Activated naive CD4-positive, alpha-beta T cell treated with anti-CD3 and anti-CD28 coated beads, Interleukin-2, amount 10 ng/mL, durations not matched to agents 7 days and 5 days (primary cell): ENCODE measurements at regions not wholly inside any gene's neighbourhood (a gene's known extent, or its start where the extent isn't known, plus 50 kb on each side); places are given as distances from the start of the nearest gene placed in this dataset.

Source experiments
- CTCF ChIA-PET: fragments of 350-600 bp; sonication (Branson Sonifier 250); formaldehyde crosslinking; loops from one replicate; lab custom pipeline; 2021; ENCODE audit warnings: antibody characterized with exemption; lab: Charles Lee
- DNase-seq: peaks from one replicate; pipeline ENCODE4 v3.0.0-alpha.2; 2020
- H3K27ac Mint-ChIP-seq: one replicate; pipeline ENCODE4 v1.8.0; 2021; ENCODE audit warnings: mild to moderate bottlenecking, moderate library complexity, mixed read lengths
- H3K27me3 Mint-ChIP-seq: one replicate; pipeline ENCODE4 v1.8.0; 2021; ENCODE audit warnings: mild to moderate bottlenecking, mixed read lengths
- H3K36me3 Mint-ChIP-seq: one replicate; pipeline ENCODE4 v1.8.0; 2021; ENCODE audit warnings: mixed read lengths
- H3K4me1 Mint-ChIP-seq: one replicate; pipeline ENCODE4 v1.8.0; 2021; ENCODE audit warnings: mixed read lengths
- H3K4me3 Mint-ChIP-seq: one replicate; pipeline ENCODE4 v1.8.0; 2021; ENCODE audit warnings: mild to moderate bottlenecking, moderate library complexity, mixed read lengths
- H3K9me3 Mint-ChIP-seq: one replicate; pipeline ENCODE4 v1.8.0; 2021; ENCODE audit warnings: mixed read lengths

DNA sequence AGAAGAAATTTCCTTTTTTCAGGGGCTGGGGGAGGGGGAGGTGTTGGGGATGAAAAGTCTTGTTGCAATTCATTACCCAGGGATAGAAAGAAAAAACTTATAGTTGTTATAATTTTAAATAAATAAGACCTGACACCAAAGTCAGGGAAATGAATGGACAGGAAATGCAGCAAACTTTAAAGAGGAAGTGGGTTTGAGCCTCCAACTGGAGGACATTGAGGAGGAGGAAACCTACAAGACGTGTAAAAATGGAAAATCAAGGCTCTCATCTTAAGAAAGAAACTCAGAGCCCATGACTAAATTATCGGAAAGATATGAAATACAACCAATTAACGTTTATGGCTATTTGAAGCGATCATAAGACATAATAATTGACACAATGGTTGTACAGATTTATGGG lies 54.4 kb downstream of the NIBAN1 start:
- CTCF ChIA-PET = no interaction called here
- H3K9me3 Mint-ChIP-seq = no peaks in the 10 kb centered on the region
- H3K4me1 Mint-ChIP-seq = no peaks in the 10 kb centered on the region
- H3K4me3 Mint-ChIP-seq = no peak overlapping the region
- H3K27me3 Mint-ChIP-seq = peaks cover 7% of the 10 kb centered on the region
- no peak for DNase-seq
- no peaks in the 10 kb centered on the region for H3K36me3 Mint-ChIP-seq
- H3K27ac Mint-ChIP-seq = no peak overlapping the region

DNA sequence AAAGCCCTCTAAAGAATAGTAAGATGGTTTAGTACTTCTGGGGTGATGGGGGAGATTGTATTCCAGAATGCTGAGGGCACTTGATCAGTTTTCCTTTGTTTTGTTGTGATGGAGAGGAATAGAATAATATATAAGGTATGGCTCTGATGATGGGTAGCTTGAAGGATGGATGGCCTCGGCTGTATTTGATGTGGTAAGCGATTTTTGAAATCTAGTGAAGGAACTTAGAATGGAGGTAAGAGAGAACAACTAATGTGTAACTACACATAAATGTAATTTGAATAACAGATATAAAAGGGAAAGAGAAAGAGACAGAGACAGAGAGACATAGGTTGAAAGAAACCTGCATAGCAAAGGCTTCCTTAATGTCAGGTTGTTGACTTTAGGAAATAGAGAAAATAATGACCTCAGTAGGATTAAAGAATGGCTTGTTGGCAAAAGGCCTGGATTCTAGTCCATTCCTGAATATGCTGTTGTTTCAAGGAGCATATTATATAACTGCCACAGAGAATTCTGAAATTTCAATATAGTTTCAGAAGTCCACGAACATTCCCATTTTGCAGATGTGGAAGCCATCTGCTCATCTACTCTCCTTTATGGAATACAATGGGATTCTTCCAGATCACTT lies 58.7 kb downstream of the NIBAN1 start:
- H3K9me3 Mint-ChIP-seq = no peaks in the 10 kb centered on the region
- no peak for DNase-seq
- no peaks in the 10 kb centered on the region for H3K4me1 Mint-ChIP-seq
- H3K27me3 Mint-ChIP-seq = peaks cover 7% of the 10 kb centered on the region
- H3K36me3 Mint-ChIP-seq = peaks cover 2% of the 10 kb centered on the region
- CTCF ChIA-PET = no interaction called here
- no peak overlapping the region for H3K4me3 Mint-ChIP-seq
- H3K27ac Mint-ChIP-seq = no peak overlapping the region

GRCh38 chr1:184914149-184914548 lies 60.2 kb downstream of the NIBAN1 start:
- CTCF ChIA-PET = no interaction called here
- no peaks in the 10 kb centered on the region for H3K4me1 Mint-ChIP-seq

GRCh38 chr1:184912392-184912791 lies 61.9 kb downstream of the NIBAN1 start:
- no peak overlapping the region for H3K4me3 Mint-ChIP-seq
- no peak for DNase-seq
- H3K27me3 Mint-ChIP-seq = peaks cover 4% of the 10 kb centered on the region
- H3K36me3 Mint-ChIP-seq = peaks cover 2% of the 10 kb centered on the region
- H3K4me1 Mint-ChIP-seq = no peaks in the 10 kb centered on the region
- no peaks in the 10 kb centered on the region for H3K9me3 Mint-ChIP-seq
- CTCF ChIA-PET = interaction anchor here (1.7 kb wide), 1 partner anchor 12 kb away, joined by 4 read pairs; no protein-coding TSS in a partner anchor
- H3K27ac Mint-ChIP-seq = no peak overlapping the region

More at GRCh38 chr1:184914149-184914548, 60.2 kb downstream of the NIBAN1 start:
- H3K36me3 Mint-ChIP-seq = peaks cover 2% of the 10 kb centered on the region
- peaks cover 7% of the 10 kb centered on the region for H3K27me3 Mint-ChIP-seq
- no peak overlapping the region for H3K4me3 Mint-ChIP-seq
- no peaks in the 10 kb centered on the region for H3K9me3 Mint-ChIP-seq
- no peak overlapping the region for H3K27ac Mint-ChIP-seq
- DNase-seq = no peak

- CTCF ChIA-PET = interaction anchor here (1.7 kb wide), 1 partner anchor 11 kb away, joined by 4 read pairs; no protein-coding TSS in a partner anchor
- no peak for DNase-seq
- Mint-ChIP-seq H3K36me3 (peaks cover 2% of the 10 kb centered on the region), H3K4me3 (no peak overlapping the region), H3K27me3 (peaks cover 1% of the 10 kb centered on the region), H3K9me3 (no peaks in the 10 kb centered on the region), H3K4me1 (no peaks in the 10 kb centered on the region), H3K27ac (no peak overlapping the region)
These were observed 62.5 kb downstream of the NIBAN1 start for GRCh38 chr1:184911830-184912229.

GRCh38 chr1:184911103-184911745 lies 63.1 kb downstream of the NIBAN1 start:
- no peak overlapping the region for H3K27ac Mint-ChIP-seq
- H3K36me3 Mint-ChIP-seq = peaks cover 2% of the 10 kb centered on the region
- no peaks in the 10 kb centered on the region for H3K4me1 Mint-ChIP-seq
- no peaks in the 10 kb centered on the region for H3K9me3 Mint-ChIP-seq
- DNase-seq = no peak
- H3K27me3 Mint-ChIP-seq = no peaks in the 10 kb centered on the region
- H3K4me3 Mint-ChIP-seq = no peak overlapping the region
- CTCF ChIA-PET = interaction anchor here (1.7 kb wide), 1 partner anchor 11 kb away, joined by 4 read pairs; no protein-coding TSS in a partner anchor

DNA sequence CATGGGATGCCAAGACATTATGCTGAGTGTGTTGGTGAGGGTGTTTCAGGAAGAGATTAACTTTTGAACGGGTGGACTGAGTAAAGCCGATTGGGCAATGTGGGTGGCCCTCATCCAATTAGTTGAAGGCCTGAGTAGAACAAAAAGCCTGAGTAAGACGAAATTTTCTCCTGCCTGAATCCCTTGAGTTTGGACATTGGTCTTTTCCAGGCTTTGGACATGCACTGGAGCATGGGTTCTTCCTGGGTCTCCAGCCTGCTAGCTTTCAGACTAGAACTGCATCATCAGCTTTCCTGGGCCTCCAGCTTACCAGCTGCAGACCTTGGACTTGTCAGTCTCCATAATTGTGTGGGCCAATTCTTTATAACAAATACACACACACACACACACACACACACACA lies 63.6 kb downstream of the NIBAN1 start:
- CTCF ChIA-PET = no interaction called here

DNA sequence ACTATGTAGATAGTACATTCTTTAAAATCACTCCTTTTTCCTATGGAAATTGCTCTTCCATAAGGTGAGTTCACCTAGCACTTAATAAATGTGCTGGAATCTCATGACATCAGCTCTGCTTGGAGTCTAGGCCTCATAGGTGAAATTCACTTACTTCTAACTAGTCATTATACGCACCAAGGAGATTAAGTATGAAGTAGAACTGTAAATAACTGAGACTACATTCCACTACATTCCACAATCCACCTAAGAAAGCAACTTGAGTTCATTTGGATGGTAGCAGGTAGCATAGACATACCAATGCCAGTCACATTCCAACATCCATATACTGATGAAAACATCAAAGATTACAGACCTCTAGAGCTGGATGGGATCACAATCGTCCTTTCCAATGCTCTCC lies 64.3 kb downstream of the NIBAN1 start:
- DNase-seq = no peak
- Mint-ChIP-seq H3K4me3 (no peak overlapping the region), H3K9me3 (peaks cover 3% of the 10 kb centered on the region), H3K27ac (no peak overlapping the region), H3K27me3 (no peaks in the 10 kb centered on the region), H3K4me1 (peaks cover 7% of the 10 kb centered on the region), H3K36me3 (peaks cover 2% of the 10 kb centered on the region)
- CTCF ChIA-PET = no interaction called here

More for the DNA sequence above, 63.6 kb downstream of the NIBAN1 start:
- peaks cover 2% of the 10 kb centered on the region for H3K36me3 Mint-ChIP-seq
- H3K4me1 Mint-ChIP-seq = no peaks in the 10 kb centered on the region
- no peaks in the 10 kb centered on the region for H3K9me3 Mint-ChIP-seq
- DNase-seq = no peak
- no peak overlapping the region for H3K27ac Mint-ChIP-seq
- no peak overlapping the region for H3K4me3 Mint-ChIP-seq
- no peaks in the 10 kb centered on the region for H3K27me3 Mint-ChIP-seq

DNA sequence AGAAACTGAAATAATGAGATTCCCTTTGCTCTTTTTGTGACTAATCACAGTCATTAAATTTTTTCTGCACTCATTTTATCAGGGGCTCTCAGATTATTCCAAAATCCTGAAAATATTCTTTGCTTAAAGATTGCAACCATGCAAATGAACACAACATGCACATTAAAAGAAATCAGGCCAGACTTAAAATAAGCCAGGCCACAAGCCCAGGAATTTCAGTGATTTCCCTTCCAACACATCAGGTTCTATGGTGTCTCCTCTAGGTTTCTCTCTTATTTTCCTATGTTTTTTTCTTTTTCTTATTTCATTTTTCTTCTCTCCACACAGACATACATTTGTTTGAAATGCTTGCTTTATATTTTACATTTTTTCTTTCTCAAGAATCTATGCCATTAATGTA lies 65.3 kb downstream of the NIBAN1 start:
- no peak overlapping the region for H3K4me3 Mint-ChIP-seq
- H3K9me3 Mint-ChIP-seq = peaks cover 3% of the 10 kb centered on the region
- H3K36me3 Mint-ChIP-seq = peaks cover 2% of the 10 kb centered on the region
- H3K4me1 Mint-ChIP-seq = peaks cover 9% of the 10 kb centered on the region
- no peak overlapping the region for H3K27ac Mint-ChIP-seq
- no peak for DNase-seq
- CTCF ChIA-PET = no interaction called here
- no peaks in the 10 kb centered on the region for H3K27me3 Mint-ChIP-seq

DNA sequence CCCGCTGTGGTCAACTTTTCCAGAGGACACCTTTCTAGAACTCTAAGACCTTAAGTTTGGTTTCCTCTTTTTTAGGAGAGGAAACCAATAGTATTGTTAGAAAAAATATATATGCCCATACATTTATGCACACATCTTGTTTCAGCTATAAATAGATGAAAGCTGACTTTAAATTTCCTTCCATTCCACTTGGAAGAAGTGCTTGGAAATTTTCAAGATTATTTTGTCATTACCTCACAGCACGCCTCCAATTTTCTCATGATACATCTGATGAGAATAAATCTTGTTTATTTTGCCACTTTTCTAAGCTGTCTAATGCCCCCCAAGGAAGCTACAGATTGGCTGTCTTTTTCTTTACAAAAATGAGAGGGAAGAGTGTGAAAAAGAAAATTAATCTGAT lies 65.8 kb downstream of the NIBAN1 start:
- no peak for DNase-seq
- CTCF ChIA-PET = no interaction called here
- Mint-ChIP-seq H3K27me3 (no peaks in the 10 kb centered on the region), H3K9me3 (peaks cover 3% of the 10 kb centered on the region), H3K27ac (no peak overlapping the region), H3K4me3 (no peak overlapping the region), H3K36me3 (peaks cover 2% of the 10 kb centered on the region), H3K4me1 (peaks cover 9% of the 10 kb centered on the region)

- H3K4me1 Mint-ChIP-seq = peaks cover 9% of the 10 kb centered on the region
- no peaks in the 10 kb centered on the region for H3K27me3 Mint-ChIP-seq
- H3K36me3 Mint-ChIP-seq = peaks cover 2% of the 10 kb centered on the region
- no peak overlapping the region for H3K27ac Mint-ChIP-seq
- no peak for DNase-seq
- peaks cover 3% of the 10 kb centered on the region for H3K9me3 Mint-ChIP-seq
- no peak overlapping the region for H3K4me3 Mint-ChIP-seq
- CTCF ChIA-PET = no interaction called here
These were observed 66.8 kb downstream of the NIBAN1 start for GRCh38 chr1:184907500-184907899.

DNA sequence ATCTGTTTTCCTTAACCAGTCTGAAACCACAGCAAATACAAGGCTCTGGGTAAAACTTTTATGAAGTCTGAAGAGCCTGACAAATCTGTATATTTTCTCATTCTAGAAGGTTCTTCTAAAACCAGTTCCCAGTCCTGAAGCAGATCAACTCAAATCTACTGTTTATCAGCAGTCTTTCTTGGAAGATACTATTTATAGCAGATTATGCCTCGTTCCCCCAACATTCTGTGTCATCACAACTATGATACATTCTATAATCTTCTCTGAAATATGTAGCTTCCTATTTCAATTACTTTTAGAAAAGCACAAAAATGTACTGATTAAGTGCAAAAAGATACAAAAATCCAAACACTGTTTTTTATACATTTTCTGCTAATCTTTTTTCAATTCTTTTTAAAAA lies 67.5 kb downstream of the NIBAN1 start:
- DNase-seq = no peak
- peaks cover 2% of the 10 kb centered on the region for H3K36me3 Mint-ChIP-seq
- H3K4me3 Mint-ChIP-seq = no peak overlapping the region
- CTCF ChIA-PET = interaction anchor here (0.6 to 1.4 kb wide), 2 partner anchors 75 to 101 kb away, joined by 3 read pairs; no protein-coding TSS in a partner anchor
- H3K9me3 Mint-ChIP-seq = peaks cover 3% of the 10 kb centered on the region
- peaks cover 4% of the 10 kb centered on the region for H3K27me3 Mint-ChIP-seq
- no peak overlapping the region for H3K27ac Mint-ChIP-seq
- peaks cover 9% of the 10 kb centered on the region for H3K4me1 Mint-ChIP-seq

DNA sequence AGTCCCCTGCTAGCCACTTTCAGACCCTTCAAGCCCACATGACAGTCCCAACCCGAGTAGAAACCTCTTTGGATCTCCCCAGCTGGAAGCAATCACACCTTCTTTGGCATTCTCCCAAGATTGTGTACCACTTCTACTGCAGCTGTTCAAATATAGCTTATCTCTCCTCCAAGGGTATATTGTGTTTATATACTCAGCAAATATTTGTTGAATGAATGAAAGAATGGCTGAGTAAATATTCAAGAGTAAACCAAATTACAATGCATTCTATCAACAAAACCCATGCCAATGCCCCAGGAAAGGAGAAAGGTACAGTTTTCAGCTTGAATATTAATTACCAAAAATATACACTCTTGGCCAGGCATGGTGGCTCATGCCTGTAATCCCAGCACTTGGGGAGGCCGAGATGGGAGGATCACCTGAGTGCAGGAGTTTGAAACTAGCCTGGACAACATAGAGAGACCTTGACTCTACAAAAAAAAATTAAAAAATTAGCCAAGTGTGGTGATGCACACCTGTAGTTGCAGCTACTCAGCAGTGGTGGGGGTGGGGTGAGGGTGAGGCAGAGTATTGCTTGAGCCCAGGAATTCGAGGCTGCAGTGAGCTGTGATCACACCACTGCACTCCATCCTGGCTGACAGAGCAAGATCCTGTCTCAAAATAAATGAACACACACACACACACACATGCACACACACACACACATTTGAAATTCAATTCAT lies 68.5 kb downstream of the NIBAN1 start:
- Mint-ChIP-seq H3K4me3 (no peak overlapping the region), H3K36me3 (peaks cover 1% of the 10 kb centered on the region), H3K27me3 (peaks cover 4% of the 10 kb centered on the region), H3K27ac (no peak overlapping the region), H3K4me1 (peaks cover 9% of the 10 kb centered on the region), H3K9me3 (peaks cover 3% of the 10 kb centered on the region)
- no peak for DNase-seq
- CTCF ChIA-PET = interaction anchor here (1.4 kb wide), 1 partner anchor 100 kb away, joined by 3 read pairs; no protein-coding TSS in a partner anchor

GRCh38 chr1:184903111-184903692 lies 71.1 kb downstream of the NIBAN1 start:
- peaks cover 3% of the 10 kb centered on the region for H3K9me3 Mint-ChIP-seq
- peaks cover 9% of the 10 kb centered on the region for H3K4me1 Mint-ChIP-seq
- H3K36me3 Mint-ChIP-seq = peaks cover 10% of the 10 kb centered on the region
- H3K27me3 Mint-ChIP-seq = peaks cover 4% of the 10 kb centered on the region
- H3K27ac Mint-ChIP-seq = no peak overlapping the region
- CTCF ChIA-PET = interaction anchor here (0.5 kb wide), 1 partner anchor 483 kb away, joined by 4 read pairs; no protein-coding TSS in a partner anchor
- no peak overlapping the region for H3K4me3 Mint-ChIP-seq
- no peak for DNase-seq
